Activated CD4-positive, alpha-beta T cell treated with anti-CD3 and anti-CD28 coated beads, Interleukin-2, Interleukin-6, amounts not matched to agents 100 ng/mL and 50 ng/mL, durations not matched to agents 16 hours and 8 hours (primary cell): ENCODE measurements at regions not wholly inside any gene's neighbourhood (a gene's known extent, or its start where the extent isn't known, plus 50 kb on each side); places are given as distances from the start of the nearest gene placed in this dataset.

Source experiments
- DNase-seq: peaks from one replicate; pipeline ENCODE4 v3.0.0-alpha.2; 2020

DNA sequence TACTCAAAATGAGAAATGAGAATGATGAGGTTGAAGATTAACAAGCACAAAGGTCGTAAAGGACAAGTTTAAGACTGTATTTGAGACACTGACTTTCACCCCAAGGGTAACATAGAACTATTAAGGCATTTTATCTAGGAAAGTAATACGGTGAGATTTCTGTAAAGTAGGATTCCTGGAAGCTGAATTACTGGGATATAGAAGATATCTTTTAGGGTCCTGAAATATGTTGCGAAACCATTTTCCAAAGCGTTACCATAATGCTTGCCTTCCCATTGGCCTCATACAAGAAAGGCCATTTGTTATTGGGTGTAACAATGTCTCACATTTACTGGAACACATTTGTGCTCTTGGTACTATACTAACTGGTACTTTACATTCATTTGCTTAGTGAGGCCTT, 1185.9 kb upstream of the TENM4 start:
- DNase-seq, result no peak

DNA sequence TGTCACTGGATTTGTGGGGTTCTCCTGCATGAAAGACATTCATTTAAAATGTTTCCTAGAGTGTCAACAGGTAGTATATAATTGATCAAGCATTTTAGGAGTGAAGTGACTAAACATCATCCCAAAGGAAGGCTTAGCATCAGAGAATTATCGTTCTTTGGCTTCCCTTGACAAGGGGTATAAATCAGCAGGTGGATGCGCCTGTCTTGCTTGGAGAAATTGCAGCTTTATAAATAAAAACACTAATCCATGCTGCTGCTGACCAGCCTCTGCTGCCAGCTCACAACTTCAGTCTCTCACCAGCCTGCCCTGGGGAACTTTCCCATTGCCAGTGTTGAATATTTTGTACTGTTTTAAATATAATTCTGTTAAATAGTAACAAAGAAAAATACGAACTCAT, 1184.7 kb upstream of the TENM4 start:
- DNase-seq, result no peak

- DNase-seq, result no peak
Observed at GRCh38 chr11:80621871-80622270, 1181.0 kb upstream of the TENM4 start.

DNA sequence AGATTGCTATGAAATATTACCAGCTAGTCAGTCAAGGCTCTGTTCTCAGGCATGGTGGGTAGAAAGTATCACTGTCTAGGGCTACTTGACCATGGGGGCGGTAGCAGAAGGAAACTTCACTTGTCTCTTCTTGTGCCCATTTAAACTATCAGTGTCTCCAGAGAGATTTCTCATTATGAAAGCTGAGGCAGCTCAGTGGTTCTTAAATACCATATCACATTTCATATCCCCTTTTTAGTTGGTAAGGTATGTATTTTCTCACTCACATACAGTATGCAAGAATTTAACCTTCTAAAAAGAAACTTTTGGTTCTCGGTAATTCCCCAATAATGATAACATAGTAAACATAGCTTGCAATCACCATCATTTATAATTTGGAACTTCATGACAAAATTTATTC, 1180.0 kb upstream of the TENM4 start:
- DNase-seq, result no peak

GRCh38 chr11:80617156-80617555, 1176.3 kb upstream of the TENM4 start:
- DNase-seq, result no peak

- DNase-seq, result no peak
Observed at GRCh38 chr11:80616070-80616800, 1175.4 kb upstream of the TENM4 start.

GRCh38 chr11:80613655-80614054, 1172.8 kb upstream of the TENM4 start:
- DNase-seq, result no peak

GRCh38 chr11:80610516-80610915, 1169.7 kb upstream of the TENM4 start:
- DNase-seq, result no peak

DNA sequence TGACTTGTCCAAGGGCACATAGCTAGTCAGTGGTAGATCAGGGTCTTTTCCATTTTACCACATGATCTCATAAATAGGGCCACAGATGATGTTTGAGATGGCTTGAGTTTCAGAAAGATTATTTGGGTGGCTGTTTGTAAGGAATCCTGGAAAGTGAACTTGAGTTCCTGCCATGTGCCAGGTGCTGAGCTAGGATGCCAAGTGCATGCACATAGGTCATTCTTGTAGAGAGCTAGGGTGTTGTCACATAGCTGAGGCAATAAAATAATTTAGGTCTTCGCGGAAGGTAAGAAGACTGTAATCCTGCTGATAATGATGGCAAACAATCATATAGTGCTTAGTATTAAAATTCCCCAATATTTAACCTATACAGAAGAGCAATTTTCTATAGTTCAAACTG, 1162.6 kb upstream of the TENM4 start:
- DNase-seq, result no peak

GRCh38 chr11:80598905-80599304, 1158.1 kb upstream of the TENM4 start:
- DNase-seq, result no peak

DNA sequence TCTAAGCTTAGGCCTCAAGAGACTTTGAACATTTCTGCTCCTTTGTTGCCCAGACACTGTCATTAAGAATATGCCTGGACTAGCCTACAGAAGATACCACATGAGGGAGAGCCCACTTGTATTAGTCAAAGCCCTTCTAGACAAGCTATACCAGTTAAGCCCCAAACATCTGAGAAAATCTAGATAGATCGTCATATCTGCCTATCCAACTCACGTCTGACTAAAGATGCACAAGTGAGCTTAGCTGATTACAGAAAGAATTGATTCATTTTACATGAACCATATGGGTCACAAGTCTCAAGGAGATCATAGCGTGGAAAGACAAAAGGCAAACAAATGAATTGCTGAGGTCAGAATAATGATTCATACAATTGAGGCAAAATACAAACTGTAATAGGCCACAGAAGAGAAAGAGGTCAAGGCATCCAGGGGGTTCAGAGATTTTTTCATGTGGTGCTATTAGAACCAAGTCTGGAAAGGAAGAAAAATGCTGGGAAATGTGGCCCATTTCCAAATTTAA, 1155.5 kb upstream of the TENM4 start:
- DNase-seq, result no peak

- DNase-seq, result no peak
Observed at GRCh38 chr11:80595011-80595410, 1154.2 kb upstream of the TENM4 start.

GRCh38 chr11:80593648-80594374, 1153.0 kb upstream of the TENM4 start:
- peak; percentile 0 for DNase-seq

- no peak for DNase-seq
Observed at GRCh38 chr11:80592546-80592945, 1151.7 kb upstream of the TENM4 start.

GRCh38 chr11:80587906-80588305, 1147.1 kb upstream of the TENM4 start:
- no peak for DNase-seq

GRCh38 chr11:80586464-80586863, 1145.6 kb upstream of the TENM4 start:
- no peak for DNase-seq

- DNase-seq, result no peak
Observed at GRCh38 chr11:80584661-80585060, 1143.8 kb upstream of the TENM4 start.

DNA sequence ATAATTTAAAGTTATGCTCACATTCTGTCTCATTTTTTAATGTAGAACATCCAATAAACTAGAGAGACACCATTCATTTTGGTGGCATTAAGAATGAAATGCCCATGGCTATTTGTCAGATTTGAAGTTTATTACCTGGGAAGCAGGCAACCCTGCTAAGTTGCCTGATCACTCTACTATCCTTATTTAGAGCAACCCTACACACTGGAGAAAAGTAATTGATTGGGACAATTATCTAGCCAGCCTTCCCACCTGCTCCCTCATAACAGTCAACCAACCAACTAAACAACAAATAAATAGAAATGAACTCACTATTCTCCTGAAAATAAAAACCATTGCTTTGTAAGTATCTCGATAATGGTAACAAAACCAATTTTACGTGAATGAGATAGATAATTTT, 1129.0 kb upstream of the TENM4 start:
- no peak for DNase-seq

- no peak for DNase-seq
Observed at GRCh38 chr11:80565231-80565630, 1124.4 kb upstream of the TENM4 start.

GRCh38 chr11:80562523-80563125, 1121.8 kb upstream of the TENM4 start:
- no peak for DNase-seq

DNA sequence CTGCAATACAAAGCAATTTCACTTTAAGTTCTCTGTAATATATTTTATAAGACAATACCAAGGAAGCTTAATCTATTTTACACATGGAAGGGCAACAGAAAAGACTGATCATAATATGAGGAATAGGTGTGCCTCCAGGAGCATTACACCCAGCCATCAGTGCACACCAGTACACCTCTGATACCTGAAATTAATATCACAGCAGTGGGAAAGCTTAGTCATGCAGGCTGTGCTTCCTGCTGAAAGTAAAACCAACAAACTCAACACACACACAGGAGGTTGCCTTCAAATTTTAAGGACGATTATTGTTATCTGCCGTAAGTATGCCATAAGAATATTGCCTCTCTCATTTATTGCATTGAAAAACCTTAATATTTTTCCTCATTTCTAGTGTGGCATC, 1119.1 kb upstream of the TENM4 start:
- no peak for DNase-seq

GRCh38 chr11:80553565-80553964, 1112.7 kb upstream of the TENM4 start:
- DNase-seq, result no peak

DNA sequence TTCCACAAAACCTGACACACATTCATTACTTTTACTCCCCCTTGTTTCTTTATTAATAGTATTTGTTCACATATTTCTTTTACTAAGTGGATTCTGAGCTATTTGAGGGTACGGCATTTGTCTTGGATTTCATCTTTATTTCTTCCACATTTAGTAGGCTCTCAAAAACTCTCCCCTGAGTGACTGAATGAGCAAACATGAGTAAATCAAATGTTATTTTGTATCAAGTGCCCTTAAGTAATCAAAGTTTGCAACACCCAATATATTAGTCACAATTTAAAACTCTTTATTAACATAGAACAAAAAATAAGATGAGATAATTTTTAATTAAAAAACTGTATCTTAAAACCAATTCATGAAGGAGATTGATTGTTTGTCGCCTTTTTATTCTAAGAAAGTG, 1101.9 kb upstream of the TENM4 start:
- DNase-seq, result no peak

DNA sequence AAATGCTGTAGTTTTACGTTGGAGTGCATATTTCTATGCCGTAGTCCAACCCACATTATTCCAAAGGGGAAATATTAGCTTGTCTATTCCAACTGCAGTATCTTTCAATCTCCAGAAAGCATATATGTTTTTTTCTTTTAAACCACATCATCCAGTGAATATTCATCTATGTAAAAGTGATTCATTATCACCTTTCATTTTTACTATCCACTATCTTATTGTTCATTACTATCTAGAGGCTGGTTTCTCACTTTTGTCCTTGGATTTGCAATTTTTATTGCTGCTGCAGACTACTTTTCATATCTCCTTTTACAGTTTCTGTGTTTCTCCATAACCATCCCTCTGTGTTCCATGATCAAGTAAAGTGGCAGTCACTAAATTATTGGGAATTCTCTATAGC, 1097.2 kb upstream of the TENM4 start:
- no peak for DNase-seq
